ENCODE measurements at regions not wholly inside any gene's neighbourhood (a gene's known extent, or its start where the extent isn't known, plus 50 kb on each side); places are given as distances from the start of the nearest gene placed in this dataset.

DNA sequence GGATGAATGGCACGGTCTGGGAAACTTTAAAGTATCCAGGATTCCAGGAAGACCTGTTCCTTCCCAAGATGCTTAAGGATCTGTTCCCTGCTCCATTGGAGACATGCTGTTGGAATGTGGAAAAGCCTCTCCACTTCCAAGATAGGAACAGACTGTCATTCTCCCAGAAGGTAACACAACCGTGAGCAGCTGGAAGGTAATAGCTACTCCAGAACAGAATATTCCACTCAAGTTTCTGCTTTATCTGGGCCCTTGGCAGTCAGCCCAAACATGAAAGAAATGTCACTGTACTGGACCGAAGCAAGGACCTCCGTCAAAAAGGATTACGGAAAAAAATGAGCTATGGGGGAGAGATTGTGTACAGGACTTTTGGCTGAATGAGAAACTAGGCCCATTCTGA is 420.9 kb upstream of the NBEA start:
- no peaks in the 10 kb centered on the region for H3K9me3 ChIP-seq (ENCODE audit: control insufficient read depth, low read length)
- no peaks in the 10 kb centered on the region for H3K4me1 ChIP-seq (ENCODE audit: control insufficient read depth, insufficient read depth, low read length)
- WGBS, 2 experiments, result 94 to 97% methylated on average over 5 of the region's 5 CpGs
- no peaks in the 10 kb centered on the region for H3K36me3 ChIP-seq (ENCODE audit: control insufficient read depth, insufficient read depth, low read length)
- no peak overlapping the region for H3K4me3 ChIP-seq (ENCODE audit: insufficient read depth, low read depth, low read length)
- H3K27ac ChIP-seq (ENCODE audit: insufficient read depth, low read depth, low read length, poor library complexity, severe bottlenecking), result no peak overlapping the region
- no peaks in the 10 kb centered on the region for H3K27me3 ChIP-seq (ENCODE audit: control insufficient read depth, insufficient read depth, low read length, poor library complexity, severe bottlenecking)

DNA sequence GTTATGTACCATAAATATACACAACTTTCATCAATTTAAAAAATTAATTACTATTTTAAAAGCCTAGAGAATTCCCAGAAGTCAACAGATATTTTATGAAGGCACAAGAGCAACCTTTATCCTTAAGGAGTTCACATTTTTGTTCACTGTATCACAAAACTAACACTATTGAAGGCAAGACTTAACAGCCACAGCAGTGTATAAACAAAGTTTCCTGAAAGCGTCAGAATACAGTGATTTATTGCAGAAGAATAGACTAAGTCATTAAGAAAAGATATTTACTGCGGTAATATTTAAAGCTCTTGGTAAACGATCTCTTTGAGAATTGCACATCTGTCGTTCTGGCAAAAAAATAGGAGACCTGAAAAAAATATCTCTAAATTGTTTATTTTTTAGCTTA is 419.3 kb upstream of the NBEA start:
- WGBS, 2 experiments, result 94 to 96% methylated on average over 3 to 4 of the region's 4 CpGs
- no peaks in the 10 kb centered on the region for H3K27me3 ChIP-seq (ENCODE audit: control insufficient read depth, insufficient read depth, low read length, poor library complexity, severe bottlenecking)
- H3K4me1 ChIP-seq (ENCODE audit: control insufficient read depth, insufficient read depth, low read length), result no peaks in the 10 kb centered on the region
- H3K4me3 ChIP-seq (ENCODE audit: insufficient read depth, low read depth, low read length), result no peak overlapping the region
- H3K9me3 ChIP-seq (ENCODE audit: control insufficient read depth, low read length), result no peaks in the 10 kb centered on the region
- no peak overlapping the region for H3K27ac ChIP-seq (ENCODE audit: insufficient read depth, low read depth, low read length, poor library complexity, severe bottlenecking)
- H3K36me3 ChIP-seq (ENCODE audit: control insufficient read depth, insufficient read depth, low read length), result no peaks in the 10 kb centered on the region

DNA sequence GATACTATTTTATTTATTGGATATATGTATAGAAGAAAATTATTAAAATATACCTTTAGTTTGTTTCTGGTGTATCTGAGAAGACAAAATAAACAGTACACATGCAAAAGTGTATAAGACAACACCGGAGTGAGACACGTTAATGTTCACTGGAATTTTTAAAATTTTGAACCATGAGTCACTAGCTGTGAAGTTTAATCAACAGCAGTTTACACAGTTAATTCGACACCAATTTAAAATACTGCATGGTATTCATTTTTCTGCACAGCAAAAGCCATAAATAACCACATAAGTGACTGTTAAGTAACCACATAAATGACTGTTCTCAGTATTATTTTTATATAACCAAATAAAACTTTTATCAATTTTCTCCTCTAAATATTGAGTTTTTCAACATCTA is 418.7 kb upstream of the NBEA start:
- Histone ChIP-seq H3K4me3 (ENCODE audit: insufficient read depth, low read depth, low read length) (no peak overlapping the region), H3K27ac (ENCODE audit: insufficient read depth, low read depth, low read length, poor library complexity, severe bottlenecking) (no peak overlapping the region), H3K27me3 (ENCODE audit: control insufficient read depth, insufficient read depth, low read length, poor library complexity, severe bottlenecking) (no peaks in the 10 kb centered on the region), H3K4me1 (ENCODE audit: control insufficient read depth, insufficient read depth, low read length) (no peaks in the 10 kb centered on the region), H3K36me3 (ENCODE audit: control insufficient read depth, insufficient read depth, low read length) (no peaks in the 10 kb centered on the region), H3K9me3 (ENCODE audit: control insufficient read depth, low read length) (no peaks in the 10 kb centered on the region)
- 83 to 95% methylated on average over 3 of the region's 3 CpGs for WGBS, 2 experiments

DNA sequence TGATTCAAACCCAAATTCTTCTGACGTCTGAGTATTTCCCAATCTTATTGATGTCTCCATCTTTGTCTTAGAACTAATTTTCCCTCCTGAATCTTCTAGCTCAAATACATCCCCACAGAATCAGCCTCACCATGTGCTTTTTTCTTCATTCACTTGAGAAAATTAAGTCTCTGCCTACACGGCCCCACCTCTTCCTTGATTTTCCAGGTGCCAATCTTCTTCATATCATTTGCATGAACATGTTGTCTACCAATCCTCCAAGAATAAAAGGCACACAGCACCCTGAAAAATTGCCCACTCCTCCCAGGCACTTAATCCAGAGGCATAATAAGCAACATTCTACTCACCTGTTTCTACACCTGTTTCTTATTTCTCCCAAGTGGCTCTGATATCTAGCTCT is 408.1 kb upstream of the NBEA start:
- H3K27me3 ChIP-seq (ENCODE audit: control insufficient read depth, insufficient read depth, low read length, poor library complexity, severe bottlenecking), result no peaks in the 10 kb centered on the region
- H3K9me3 ChIP-seq (ENCODE audit: control insufficient read depth, low read length), result no peaks in the 10 kb centered on the region
- H3K4me1 ChIP-seq (ENCODE audit: control insufficient read depth, insufficient read depth, low read length), result no peaks in the 10 kb centered on the region
- H3K4me3 ChIP-seq (ENCODE audit: insufficient read depth, low read depth, low read length), result no peak overlapping the region
- 86 to 95% methylated on average over 2 of the region's 2 CpGs for WGBS, 2 experiments
- no peaks in the 10 kb centered on the region for H3K36me3 ChIP-seq (ENCODE audit: control insufficient read depth, insufficient read depth, low read length)
- H3K27ac ChIP-seq (ENCODE audit: insufficient read depth, low read depth, low read length, poor library complexity, severe bottlenecking), result no peak overlapping the region

DNA sequence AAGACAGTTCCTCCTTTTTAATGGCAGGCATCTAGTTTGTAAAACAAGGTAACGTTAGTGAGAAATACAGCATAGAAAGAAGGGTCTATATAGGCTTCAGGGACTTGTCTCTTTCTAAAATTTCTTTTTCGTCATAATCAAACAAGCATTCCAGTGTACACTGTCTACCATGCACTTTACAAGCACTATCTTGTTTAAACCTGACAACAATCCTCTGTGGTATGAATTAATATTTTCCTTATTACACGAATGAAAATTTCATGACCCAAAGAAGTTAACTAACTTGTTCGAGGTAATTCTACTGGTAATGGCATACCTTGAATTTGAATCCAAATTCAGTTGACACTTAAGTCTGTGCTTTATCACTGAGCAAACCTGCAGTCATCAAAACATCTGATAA is 399.7 kb upstream of the NBEA start:
- WGBS, 2 experiments, result 72 to 73% methylated on average over 4 of the region's 4 CpGs
- Histone ChIP-seq H3K27me3 (ENCODE audit: control insufficient read depth, insufficient read depth, low read length, poor library complexity, severe bottlenecking) (no peaks in the 10 kb centered on the region), H3K4me3 (ENCODE audit: insufficient read depth, low read depth, low read length) (no peak overlapping the region)

DNA sequence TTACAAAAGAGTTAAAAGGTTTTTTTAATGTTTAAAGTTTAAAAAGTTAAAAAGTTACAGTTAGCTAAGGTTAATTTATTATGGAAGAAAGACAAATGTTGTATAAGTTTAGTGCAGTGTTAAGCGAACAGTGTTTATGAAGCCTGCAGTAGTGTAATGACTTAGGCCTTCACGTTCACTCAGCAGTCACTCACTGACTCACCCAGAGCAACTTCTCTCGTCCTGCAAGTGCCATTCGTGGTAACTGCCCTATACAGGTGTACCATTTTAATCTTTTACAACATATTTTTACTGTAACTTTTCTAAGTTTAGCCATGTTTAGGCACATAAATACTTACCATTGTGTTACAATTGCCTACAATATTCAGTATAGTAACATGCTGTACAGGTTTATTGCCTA is 398.2 kb upstream of the NBEA start:
- H3K4me1 ChIP-seq (ENCODE audit: control insufficient read depth, insufficient read depth, low read length), result no peaks in the 10 kb centered on the region
- H3K27ac ChIP-seq (ENCODE audit: insufficient read depth, low read depth, low read length, poor library complexity, severe bottlenecking), result no peak overlapping the region
- H3K4me3 ChIP-seq (ENCODE audit: insufficient read depth, low read depth, low read length), result no peak overlapping the region
- H3K36me3 ChIP-seq (ENCODE audit: control insufficient read depth, insufficient read depth, low read length), result no peaks in the 10 kb centered on the region
- 93 to 97% methylated on average over 4 of the region's 4 CpGs for WGBS, 2 experiments
- H3K9me3 ChIP-seq (ENCODE audit: control insufficient read depth, low read length), result no peaks in the 10 kb centered on the region
- H3K27me3 ChIP-seq (ENCODE audit: control insufficient read depth, insufficient read depth, low read length, poor library complexity, severe bottlenecking), result no peaks in the 10 kb centered on the region

More for the DNA sequence above, 399.7 kb upstream of the NBEA start:
- Histone ChIP-seq H3K36me3 (ENCODE audit: control insufficient read depth, insufficient read depth, low read length) (no peaks in the 10 kb centered on the region), H3K4me1 (ENCODE audit: control insufficient read depth, insufficient read depth, low read length) (no peaks in the 10 kb centered on the region), H3K27ac (ENCODE audit: insufficient read depth, low read depth, low read length, poor library complexity, severe bottlenecking) (no peak overlapping the region), H3K9me3 (ENCODE audit: control insufficient read depth, low read length) (no peaks in the 10 kb centered on the region)

DNA sequence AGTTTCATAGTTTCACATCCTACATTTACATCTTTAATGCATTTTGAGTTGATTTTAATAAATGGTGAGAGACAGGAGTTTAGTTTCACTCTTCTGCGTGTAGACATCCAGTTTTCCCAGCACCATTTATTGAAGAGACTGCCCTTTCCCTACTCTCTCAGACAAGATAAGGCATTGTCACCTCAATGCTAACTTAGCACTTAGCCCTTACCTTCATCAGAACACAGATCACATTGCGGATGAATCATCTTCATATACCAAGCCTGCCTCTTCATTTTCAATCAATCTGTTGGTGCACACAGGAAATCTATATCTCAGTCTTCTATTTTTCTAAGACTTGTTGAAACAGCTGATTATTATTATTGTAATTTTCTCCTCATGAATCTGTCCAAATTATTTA is 396.6 kb upstream of the NBEA start:
- WGBS, 2 experiments, result 96 to 97% methylated on average over 2 of the region's 2 CpGs
- no peak overlapping the region for H3K4me3 ChIP-seq (ENCODE audit: insufficient read depth, low read depth, low read length)

DNA sequence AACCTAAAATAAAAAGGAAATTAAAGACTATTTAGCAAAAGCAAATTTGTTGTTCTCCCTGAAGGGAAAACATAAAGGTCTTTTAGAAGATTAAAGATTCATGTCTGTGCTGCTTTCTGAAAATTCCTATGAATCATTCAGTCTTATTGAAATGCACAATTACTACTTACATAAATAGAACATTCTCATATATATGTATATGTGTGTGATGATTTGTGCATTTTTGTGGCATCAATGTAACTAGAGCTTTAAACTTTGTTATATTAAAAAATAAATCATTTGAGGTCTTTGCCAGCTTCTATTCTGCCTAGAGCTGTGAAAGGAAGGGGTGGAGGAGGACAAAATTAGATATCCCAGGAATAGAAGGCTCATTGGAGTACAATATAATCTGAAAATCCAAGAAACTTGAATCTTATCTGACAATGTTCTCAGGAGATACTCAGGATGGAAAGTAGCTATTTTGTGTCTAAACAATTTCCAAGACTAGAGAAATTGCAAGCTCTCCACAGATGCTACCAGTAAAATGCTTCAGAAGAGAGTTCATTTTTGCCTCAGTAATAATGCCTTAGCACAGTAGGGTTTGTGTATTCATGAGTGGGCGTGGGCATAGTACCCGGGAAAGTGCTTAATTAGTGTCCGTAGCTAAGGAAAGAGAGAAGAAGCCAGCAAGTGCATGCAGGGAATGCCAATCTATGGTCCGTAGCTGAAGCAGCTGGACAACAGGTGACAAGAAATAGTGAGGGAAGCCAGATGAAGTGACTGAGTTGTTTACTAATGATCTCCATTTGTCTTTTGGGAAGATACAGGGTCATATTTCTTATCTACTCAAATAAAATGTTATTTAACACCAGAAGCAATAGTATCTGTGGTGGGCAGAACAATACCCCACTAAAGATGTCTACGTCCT is 395.5 kb upstream of the NBEA start:
- WGBS, 2 experiments, result 73 to 76% methylated on average over 5 of the region's 5 CpGs
- H3K4me3 ChIP-seq (ENCODE audit: insufficient read depth, low read depth, low read length), result no peak overlapping the region
- no peak overlapping the region for H3K27ac ChIP-seq (ENCODE audit: insufficient read depth, low read depth, low read length, poor library complexity, severe bottlenecking)
- no peaks in the 10 kb centered on the region for H3K27me3 ChIP-seq (ENCODE audit: control insufficient read depth, insufficient read depth, low read length, poor library complexity, severe bottlenecking)
- H3K36me3 ChIP-seq (ENCODE audit: control insufficient read depth, insufficient read depth, low read length), result no peaks in the 10 kb centered on the region
- no peaks in the 10 kb centered on the region for H3K4me1 ChIP-seq (ENCODE audit: control insufficient read depth, insufficient read depth, low read length)
- no peaks in the 10 kb centered on the region for H3K9me3 ChIP-seq (ENCODE audit: control insufficient read depth, low read length)

More for the DNA sequence above, 396.6 kb upstream of the NBEA start:
- H3K36me3 ChIP-seq (ENCODE audit: control insufficient read depth, insufficient read depth, low read length), result no peaks in the 10 kb centered on the region
- no peaks in the 10 kb centered on the region for H3K27me3 ChIP-seq (ENCODE audit: control insufficient read depth, insufficient read depth, low read length, poor library complexity, severe bottlenecking)
- H3K9me3 ChIP-seq (ENCODE audit: control insufficient read depth, low read length), result no peaks in the 10 kb centered on the region
- H3K27ac ChIP-seq (ENCODE audit: insufficient read depth, low read depth, low read length, poor library complexity, severe bottlenecking), result no peak overlapping the region
- no peaks in the 10 kb centered on the region for H3K4me1 ChIP-seq (ENCODE audit: control insufficient read depth, insufficient read depth, low read length)

DNA sequence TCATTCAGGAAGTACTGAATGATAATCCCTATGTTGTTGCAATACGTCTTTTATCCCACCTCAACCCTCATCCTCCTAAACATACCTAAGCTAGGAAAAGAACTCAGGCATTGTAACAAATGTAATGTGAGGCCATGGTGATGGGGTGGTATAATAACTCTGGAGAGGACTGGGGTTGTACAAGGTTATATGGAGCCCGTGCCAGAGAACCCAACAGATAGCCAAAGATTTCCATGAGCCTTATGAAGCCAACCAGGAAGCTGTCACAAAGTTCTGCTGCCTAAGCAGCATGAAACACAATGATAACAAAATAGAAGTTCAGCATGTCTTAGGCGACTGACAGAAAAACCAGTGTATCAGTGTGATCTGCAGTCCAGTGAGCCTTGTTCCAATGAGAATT is 394.1 kb upstream of the NBEA start:
- Histone ChIP-seq H3K27me3 (ENCODE audit: control insufficient read depth, insufficient read depth, low read length, poor library complexity, severe bottlenecking) (no peaks in the 10 kb centered on the region), H3K27ac (ENCODE audit: insufficient read depth, low read depth, low read length, poor library complexity, severe bottlenecking) (no peak overlapping the region), H3K4me1 (ENCODE audit: control insufficient read depth, insufficient read depth, low read length) (no peaks in the 10 kb centered on the region), H3K9me3 (ENCODE audit: control insufficient read depth, low read length) (no peaks in the 10 kb centered on the region), H3K4me3 (ENCODE audit: insufficient read depth, low read depth, low read length) (no peak overlapping the region), H3K36me3 (ENCODE audit: control insufficient read depth, insufficient read depth, low read length) (no peaks in the 10 kb centered on the region)
- WGBS, 2 experiments, result 92 to 100% methylated on average over 2 of the region's 3 CpGs

DNA sequence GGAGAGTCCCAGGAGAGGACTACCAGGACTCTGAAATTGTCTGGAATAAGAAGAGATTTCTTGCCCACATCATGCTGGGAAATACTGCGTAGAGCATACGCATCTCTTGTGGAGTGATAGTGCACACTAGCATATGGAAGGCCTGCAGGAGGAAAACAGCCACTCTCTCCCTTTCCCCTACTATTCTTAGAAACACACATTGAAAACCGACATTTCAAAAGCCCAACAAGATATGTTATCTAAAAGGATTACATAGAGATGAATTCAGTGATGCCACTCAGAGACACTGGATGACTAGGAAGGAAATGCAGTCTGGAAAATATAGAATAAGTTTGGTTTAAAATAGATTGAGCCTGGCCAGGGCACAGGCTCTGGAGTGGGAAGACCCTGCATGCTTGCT is 388.7 kb upstream of the NBEA start:
- H3K9me3 ChIP-seq (ENCODE audit: control insufficient read depth, low read length), result no peaks in the 10 kb centered on the region
- H3K36me3 ChIP-seq (ENCODE audit: control insufficient read depth, insufficient read depth, low read length), result no peaks in the 10 kb centered on the region
- H3K4me1 ChIP-seq (ENCODE audit: control insufficient read depth, insufficient read depth, low read length), result peaks cover 4% of the 10 kb centered on the region
- no peak overlapping the region for H3K4me3 ChIP-seq (ENCODE audit: insufficient read depth, low read depth, low read length)
- no peaks in the 10 kb centered on the region for H3K27me3 ChIP-seq (ENCODE audit: control insufficient read depth, insufficient read depth, low read length, poor library complexity, severe bottlenecking)
- WGBS, 2 experiments, result 96 to 100% methylated on average over 2 to 3 of the region's 3 CpGs
- H3K27ac ChIP-seq (ENCODE audit: insufficient read depth, low read depth, low read length, poor library complexity, severe bottlenecking), result no peak overlapping the region

All from ectodermal cell (in vitro differentiated cells).